ENCODE measurements at regions not wholly inside any gene's neighbourhood (a gene's known extent, or its start where the extent isn't known, plus 50 kb on each side); places are given as distances from the start of the nearest gene placed in this dataset.

- no peaks in the 10 kb centered on the region for H3K9me3 ChIP-seq (ENCODE audit: control insufficient read depth in 2 of 2, insufficient read depth in 1 of 2, low read depth in 1 of 2, low read length in 1 of 2)
- no peaks in the 10 kb centered on the region for H3K27me3 ChIP-seq (ENCODE audit: control insufficient read depth in 1 of 2, insufficient read depth in 2 of 2, low read length in 2 of 2)
- H3K4me1 ChIP-seq (ENCODE audit: control insufficient read depth in 2 of 2, insufficient read depth in 2 of 2, low read length in 1 of 2), result no peaks in the 10 kb centered on the region
- no peak overlapping the region for H3K27ac ChIP-seq (ENCODE audit: low read depth in 2 of 2, low read length in 1 of 2)
- H3K36me3 ChIP-seq (ENCODE audit: control insufficient read depth in 2 of 2, insufficient read depth in 2 of 2, low read length in 1 of 2), result no peaks in the 10 kb centered on the region
- WGBS, 2 donors, result 56 to 71% methylated on average over 8 of the region's 8 CpGs
- no peak overlapping the region for H3K4me3 ChIP-seq (ENCODE audit: low read depth in 1 of 2, low read length in 2 of 2)
Measured at GRCh38 chr7:46786221-46786954, 795.5 kb downstream of the TNS3 start.

DNA sequence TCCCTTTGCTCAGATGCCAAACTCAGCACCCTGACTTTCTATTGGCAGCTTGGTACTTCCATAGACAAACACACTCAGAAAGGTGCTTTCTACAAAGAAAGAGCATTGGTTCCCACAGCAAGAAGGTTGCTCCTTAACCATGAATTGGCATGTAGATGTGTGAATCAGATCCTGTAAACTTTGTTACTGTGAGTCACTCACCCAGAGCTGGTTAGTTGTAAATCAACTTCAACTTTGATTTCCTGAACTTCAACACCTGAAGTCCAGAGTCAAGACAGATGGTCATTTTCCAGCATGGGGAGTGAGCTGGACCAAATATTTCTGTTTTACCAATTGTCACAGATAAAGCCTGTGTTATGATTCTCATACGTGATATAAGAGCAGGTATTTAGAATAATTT lies 797.2 kb downstream of the TNS3 start:
- Histone ChIP-seq H3K36me3 (ENCODE audit: control insufficient read depth in 2 of 2, insufficient read depth in 2 of 2, low read length in 1 of 2) (no peaks in the 10 kb centered on the region), H3K27ac (ENCODE audit: low read depth in 2 of 2, low read length in 1 of 2) (no peak overlapping the region), H3K4me3 (ENCODE audit: low read depth in 1 of 2, low read length in 2 of 2) (no peak overlapping the region), H3K9me3 (ENCODE audit: control insufficient read depth in 2 of 2, insufficient read depth in 1 of 2, low read depth in 1 of 2, low read length in 1 of 2) (no peaks in the 10 kb centered on the region), H3K27me3 (ENCODE audit: control insufficient read depth in 1 of 2, insufficient read depth in 2 of 2, low read length in 2 of 2) (no peaks in the 10 kb centered on the region), H3K4me1 (ENCODE audit: control insufficient read depth in 2 of 2, insufficient read depth in 2 of 2, low read length in 1 of 2) (no peaks in the 10 kb centered on the region)
- WGBS, 2 donors, result 74 to 82% methylated on average over 1 of the region's 1 CpG

DNA sequence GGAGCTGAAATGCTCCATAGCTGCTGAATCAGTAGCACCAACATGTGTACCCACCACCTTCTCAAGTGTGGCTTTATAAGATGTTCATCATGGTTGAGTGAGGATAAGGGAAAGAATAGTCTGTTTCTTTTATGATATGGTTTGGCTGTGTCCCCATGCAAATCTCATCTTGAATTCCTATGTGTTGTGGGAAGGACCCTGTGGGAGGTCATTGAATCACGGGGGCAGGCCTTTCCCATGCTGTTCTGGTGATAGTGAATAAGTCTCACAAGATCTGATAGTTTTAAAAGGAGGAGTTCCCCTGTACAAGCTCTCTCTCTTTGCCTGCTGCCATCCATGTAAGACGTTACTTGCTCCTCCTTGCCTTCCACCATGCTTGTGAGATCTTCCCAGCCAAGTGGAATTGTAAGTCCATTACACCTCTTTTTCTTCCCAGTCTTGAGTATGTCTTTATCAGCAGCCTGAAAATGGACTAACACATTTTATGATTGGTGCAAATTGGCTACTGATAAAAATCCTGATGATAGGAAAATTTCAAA lies 799.9 kb downstream of the TNS3 start:
- H3K4me3 ChIP-seq (ENCODE audit: low read depth in 1 of 2, low read length in 2 of 2), result no peak overlapping the region
- no peaks in the 10 kb centered on the region for H3K4me1 ChIP-seq (ENCODE audit: control insufficient read depth in 2 of 2, insufficient read depth in 2 of 2, low read length in 1 of 2)
- H3K27me3 ChIP-seq (ENCODE audit: control insufficient read depth in 1 of 2, insufficient read depth in 2 of 2, low read length in 2 of 2), result no peaks in the 10 kb centered on the region
- H3K27ac ChIP-seq (ENCODE audit: low read depth in 2 of 2, low read length in 1 of 2), result no peak overlapping the region
- WGBS, 2 donors, result 79 to 83% methylated on average over 2 of the region's 2 CpGs
- H3K9me3 ChIP-seq (ENCODE audit: control insufficient read depth in 2 of 2, insufficient read depth in 1 of 2, low read depth in 1 of 2, low read length in 1 of 2), result no peaks in the 10 kb centered on the region
- H3K36me3 ChIP-seq (ENCODE audit: control insufficient read depth in 2 of 2, insufficient read depth in 2 of 2, low read length in 1 of 2), result no peaks in the 10 kb centered on the region

GRCh38 chr7:46776790-46777189 lies 805.1 kb downstream of the TNS3 start:
- H3K4me3 ChIP-seq (ENCODE audit: low read depth in 1 of 2, low read length in 2 of 2), result no peak overlapping the region
- no peaks in the 10 kb centered on the region for H3K4me1 ChIP-seq (ENCODE audit: control insufficient read depth in 2 of 2, insufficient read depth in 2 of 2, low read length in 1 of 2)
- WGBS, 2 donors, result 9 to 16% methylated on average over 1 of the region's 1 CpG
- H3K27me3 ChIP-seq (ENCODE audit: control insufficient read depth in 1 of 2, insufficient read depth in 2 of 2, low read length in 2 of 2), result no peaks in the 10 kb centered on the region
- H3K27ac ChIP-seq (ENCODE audit: low read depth in 2 of 2, low read length in 1 of 2), result no peak overlapping the region
- no peaks in the 10 kb centered on the region for H3K9me3 ChIP-seq (ENCODE audit: control insufficient read depth in 2 of 2, insufficient read depth in 1 of 2, low read depth in 1 of 2, low read length in 1 of 2)
- H3K36me3 ChIP-seq (ENCODE audit: control insufficient read depth in 2 of 2, insufficient read depth in 2 of 2, low read length in 1 of 2), result no peaks in the 10 kb centered on the region

DNA sequence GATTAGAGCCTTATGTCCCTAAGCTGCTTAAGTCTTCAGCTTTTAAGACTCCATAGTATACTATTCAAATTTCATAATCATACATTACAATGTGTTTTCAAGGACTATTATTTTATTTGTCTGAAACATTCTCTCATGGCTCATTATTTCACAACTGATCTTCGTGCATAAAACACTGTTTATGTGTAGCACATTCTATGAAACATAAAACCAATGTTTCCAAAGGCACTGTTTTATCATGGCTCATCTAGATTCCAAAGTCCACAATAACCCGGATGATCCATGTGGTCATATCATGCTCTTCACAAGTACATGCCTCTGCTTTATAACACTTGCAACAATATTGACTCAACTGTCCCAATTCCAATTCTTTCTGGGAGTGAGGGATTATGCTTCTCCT lies 806.1 kb downstream of the TNS3 start:
- no peaks in the 10 kb centered on the region for H3K36me3 ChIP-seq (ENCODE audit: control insufficient read depth in 2 of 2, insufficient read depth in 2 of 2, low read length in 1 of 2)
- H3K27me3 ChIP-seq (ENCODE audit: control insufficient read depth in 1 of 2, insufficient read depth in 2 of 2, low read length in 2 of 2), result no peaks in the 10 kb centered on the region
- H3K27ac ChIP-seq (ENCODE audit: low read depth in 2 of 2, low read length in 1 of 2), result no peak overlapping the region
- H3K4me3 ChIP-seq (ENCODE audit: low read depth in 1 of 2, low read length in 2 of 2), result no peak overlapping the region
- WGBS, 2 donors, result 39 to 48% methylated on average over 2 of the region's 2 CpGs
- H3K9me3 ChIP-seq (ENCODE audit: control insufficient read depth in 2 of 2, insufficient read depth in 1 of 2, low read depth in 1 of 2, low read length in 1 of 2), result no peaks in the 10 kb centered on the region
- no peaks in the 10 kb centered on the region for H3K4me1 ChIP-seq (ENCODE audit: control insufficient read depth in 2 of 2, insufficient read depth in 2 of 2, low read length in 1 of 2)

GRCh38 chr7:46775020-46775419 lies 806.9 kb downstream of the TNS3 start:
- Histone ChIP-seq H3K9me3 (ENCODE audit: control insufficient read depth in 2 of 2, insufficient read depth in 1 of 2, low read depth in 1 of 2, low read length in 1 of 2) (no peaks in the 10 kb centered on the region), H3K27me3 (ENCODE audit: control insufficient read depth in 1 of 2, insufficient read depth in 2 of 2, low read length in 2 of 2) (no peaks in the 10 kb centered on the region), H3K27ac (ENCODE audit: low read depth in 2 of 2, low read length in 1 of 2) (no peak overlapping the region), H3K36me3 (ENCODE audit: control insufficient read depth in 2 of 2, insufficient read depth in 2 of 2, low read length in 1 of 2) (no peaks in the 10 kb centered on the region), H3K4me1 (ENCODE audit: control insufficient read depth in 2 of 2, insufficient read depth in 2 of 2, low read length in 1 of 2) (no peaks in the 10 kb centered on the region), H3K4me3 (ENCODE audit: low read depth in 1 of 2, low read length in 2 of 2) (no peak overlapping the region)
- 66 to 73% methylated on average over 1 of the region's 1 CpG for WGBS, 2 donors

GRCh38 chr7:46774515-46774914 lies 807.4 kb downstream of the TNS3 start:
- Histone ChIP-seq H3K27ac (ENCODE audit: low read depth in 2 of 2, low read length in 1 of 2) (no peak overlapping the region), H3K9me3 (ENCODE audit: control insufficient read depth in 2 of 2, insufficient read depth in 1 of 2, low read depth in 1 of 2, low read length in 1 of 2) (no peaks in the 10 kb centered on the region), H3K4me3 (ENCODE audit: low read depth in 1 of 2, low read length in 2 of 2) (no peak overlapping the region), H3K27me3 (ENCODE audit: control insufficient read depth in 1 of 2, insufficient read depth in 2 of 2, low read length in 2 of 2) (no peaks in the 10 kb centered on the region), H3K36me3 (ENCODE audit: control insufficient read depth in 2 of 2, insufficient read depth in 2 of 2, low read length in 1 of 2) (no peaks in the 10 kb centered on the region), H3K4me1 (ENCODE audit: control insufficient read depth in 2 of 2, insufficient read depth in 2 of 2, low read length in 1 of 2) (no peaks in the 10 kb centered on the region)
- 84 to 89% methylated on average over 1 of the region's 1 CpG for WGBS, 2 donors

DNA sequence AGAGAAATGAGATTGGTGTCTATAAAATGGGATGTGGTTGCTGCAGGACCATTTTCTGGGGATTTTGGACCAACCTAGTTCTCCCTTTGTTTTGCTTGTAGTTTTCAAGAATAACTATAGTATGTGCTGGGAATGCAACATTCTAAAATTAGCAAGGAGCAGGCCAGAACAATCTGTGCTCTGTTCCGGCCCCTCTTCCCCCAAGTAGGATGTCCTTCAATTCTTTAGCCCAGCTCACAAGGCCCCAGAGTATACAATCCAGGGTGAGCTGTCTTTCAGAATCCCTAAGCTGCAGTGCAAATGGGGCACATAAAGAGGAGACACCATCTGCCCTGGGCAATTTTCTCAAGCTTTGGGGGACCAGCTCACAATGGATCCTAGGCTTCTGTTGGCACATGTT lies 809.1 kb downstream of the TNS3 start:
- 65 to 71% methylated on average over 1 of the region's 1 CpG for WGBS, 2 donors
- no peaks in the 10 kb centered on the region for H3K9me3 ChIP-seq (ENCODE audit: control insufficient read depth in 2 of 2, insufficient read depth in 1 of 2, low read depth in 1 of 2, low read length in 1 of 2)
- H3K27ac ChIP-seq (ENCODE audit: low read depth in 2 of 2, low read length in 1 of 2), result no peak overlapping the region
- no peaks in the 10 kb centered on the region for H3K36me3 ChIP-seq (ENCODE audit: control insufficient read depth in 2 of 2, insufficient read depth in 2 of 2, low read length in 1 of 2)
- no peak overlapping the region for H3K4me3 ChIP-seq (ENCODE audit: low read depth in 1 of 2, low read length in 2 of 2)
- H3K27me3 ChIP-seq (ENCODE audit: control insufficient read depth in 1 of 2, insufficient read depth in 2 of 2, low read length in 2 of 2), result no peaks in the 10 kb centered on the region
- no peaks in the 10 kb centered on the region for H3K4me1 ChIP-seq (ENCODE audit: control insufficient read depth in 2 of 2, insufficient read depth in 2 of 2, low read length in 1 of 2)

DNA sequence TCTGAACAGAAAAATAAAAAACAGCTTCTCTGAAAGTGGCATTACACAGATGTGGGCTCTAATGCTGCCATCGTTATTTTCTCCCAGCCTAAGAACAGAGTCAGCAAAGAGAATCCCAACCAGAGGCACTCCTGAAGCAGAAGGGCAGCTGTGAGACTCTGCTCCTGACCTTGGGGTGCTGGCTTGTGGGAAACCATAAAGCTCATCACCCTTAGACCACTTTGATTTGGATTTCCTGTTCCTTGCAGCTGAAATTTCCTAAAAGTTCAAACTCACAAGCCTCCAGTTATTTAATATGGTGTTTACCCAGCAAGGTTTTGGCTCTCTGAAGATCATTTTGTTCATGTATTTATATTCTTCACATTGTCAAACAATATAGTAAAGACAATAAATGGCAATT lies 814.8 kb downstream of the TNS3 start:
- Histone ChIP-seq H3K9me3 (ENCODE audit: control insufficient read depth in 2 of 2, insufficient read depth in 1 of 2, low read depth in 1 of 2, low read length in 1 of 2) (no peaks in the 10 kb centered on the region), H3K27ac (ENCODE audit: low read depth in 2 of 2, low read length in 1 of 2) (no peak overlapping the region), H3K27me3 (ENCODE audit: control insufficient read depth in 1 of 2, insufficient read depth in 2 of 2, low read length in 2 of 2) (no peaks in the 10 kb centered on the region), H3K4me1 (ENCODE audit: control insufficient read depth in 2 of 2, insufficient read depth in 2 of 2, low read length in 1 of 2) (peaks cover 0 to 3% of the 10 kb centered on the region in 2 donors), H3K36me3 (ENCODE audit: control insufficient read depth in 2 of 2, insufficient read depth in 2 of 2, low read length in 1 of 2) (no peaks in the 10 kb centered on the region), H3K4me3 (ENCODE audit: low read depth in 1 of 2, low read length in 2 of 2) (no peak overlapping the region)
- 59 to 86% methylated on average over 1 of the region's 1 CpG for WGBS, 2 donors

Data from esophagus (tissue), 2 donors.